Retinal pigment epithelial cell (primary cell): ENCODE measurements at regions not wholly inside any gene's neighbourhood (a gene's known extent, or its start where the extent isn't known, plus 50 kb on each side); places are given as distances from the start of the nearest gene placed in this dataset.

ENCODE experiments used
- DNase-seq: peaks from one replicate; pipeline ENCODE4 v3.0.0-alpha.2; 2010; ENCODE audit warnings: low read depth
- H3K4me3 ChIP-seq: 2 replicates; pipeline ENCODE4 v1.5.1; 2011; ENCODE audit warnings: mild to moderate bottlenecking, low read length, control low read depth, moderate library complexity
- CTCF ChIP-seq: conservative IDR thresholded peaks from 2 replicates; pipeline ENCODE4 v1.5.1; 2011; ENCODE audit warnings: low read depth, low read length, control low read depth, inconsistent platforms

- no peak for DNase-seq
- no peak overlapping the region for H3K4me3 ChIP-seq
- TF ChIP-seq CTCF, result no peak
Observed at GRCh38 chr10:90136731-90137316, 435.4 kb downstream of the KIF20B start.

GRCh38 chr10:90138844-90139243, 437.5 kb downstream of the KIF20B start:
- no peak for DNase-seq
- TF ChIP-seq CTCF, result peak; percentile 37
- no peak overlapping the region for H3K4me3 ChIP-seq

- DNase-seq, result no peak
- TF ChIP-seq CTCF, result no peak
- H3K4me3 ChIP-seq, result no peak overlapping the region
Observed at GRCh38 chr10:90141791-90142190, 440.4 kb downstream of the KIF20B start.

GRCh38 chr10:90143937-90144336, 442.5 kb downstream of the KIF20B start:
- no peak for DNase-seq
- no peak for TF ChIP-seq CTCF
- H3K4me3 ChIP-seq, result no peak overlapping the region

GRCh38 chr10:90148116-90148855, 446.9 kb downstream of the KIF20B start:
- H3K4me3 ChIP-seq, result no peak overlapping the region
- TF ChIP-seq CTCF, result peak; percentile 81
- no peak for DNase-seq

- TF ChIP-seq CTCF, result no peak
- DNase-seq, result no peak
- no peak overlapping the region for H3K4me3 ChIP-seq
Observed at GRCh38 chr10:90149563-90149962, 448.2 kb downstream of the KIF20B start.

- TF ChIP-seq CTCF, result no peak
- no peak overlapping the region for H3K4me3 ChIP-seq
- peak; percentile 61 for DNase-seq
Observed at GRCh38 chr10:90162271-90162853, 461.0 kb downstream of the KIF20B start.
